HG03060 (cell line): ENCODE measurements at regions not wholly inside any gene's neighbourhood (a gene's known extent, or its start where the extent isn't known, plus 50 kb on each side); places are given as distances from the start of the nearest gene placed in this dataset.
"Not testable (repeated sequence)": the region's sequence is repeated elsewhere in the genome, so short reads cannot be mapped to it uniquely, and the experiment has no call there.

Experiments
- ATAC-seq: cut with Tn5 transposase; IDR thresholded peaks from one replicate; pipeline ENCODE4 v1.9.1; 2021; ENCODE audit warnings: low read depth, moderate number of reproducible peaks; ENCODE audit not compliant: unreplicated experiment

DNA sequence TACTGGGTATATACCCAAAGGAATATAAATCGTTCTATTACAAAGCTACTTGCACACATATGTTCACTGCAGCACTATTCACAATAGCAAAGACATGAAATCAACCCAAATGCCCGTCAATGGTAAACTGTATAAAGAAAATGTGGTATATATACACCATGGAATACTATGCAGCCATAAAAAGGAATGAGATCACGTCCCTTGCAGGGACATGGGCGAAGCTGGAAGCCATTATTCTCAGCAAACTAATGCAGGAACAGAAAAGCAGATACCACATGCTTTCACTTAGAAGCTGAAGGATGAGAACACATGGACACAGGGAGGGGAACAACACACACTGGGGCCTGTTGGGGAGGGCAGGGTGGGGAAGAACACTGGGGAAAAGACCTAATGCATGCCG, 1740.0 kb upstream of the RAG2 start:
- not testable (repeated sequence) for ATAC-seq

- ATAC-seq = no peak
These were observed 1734.0 kb upstream of the RAG2 start for GRCh38 chr11:38332046-38332445.

GRCh38 chr11:38330578-38330977, 1732.5 kb upstream of the RAG2 start:
- ATAC-seq = no peak

- no peak for ATAC-seq
These were observed 1726.1 kb upstream of the RAG2 start for GRCh38 chr11:38323961-38324761.

GRCh38 chr11:38315151-38315550, 1717.1 kb upstream of the RAG2 start:
- ATAC-seq = no peak

DNA sequence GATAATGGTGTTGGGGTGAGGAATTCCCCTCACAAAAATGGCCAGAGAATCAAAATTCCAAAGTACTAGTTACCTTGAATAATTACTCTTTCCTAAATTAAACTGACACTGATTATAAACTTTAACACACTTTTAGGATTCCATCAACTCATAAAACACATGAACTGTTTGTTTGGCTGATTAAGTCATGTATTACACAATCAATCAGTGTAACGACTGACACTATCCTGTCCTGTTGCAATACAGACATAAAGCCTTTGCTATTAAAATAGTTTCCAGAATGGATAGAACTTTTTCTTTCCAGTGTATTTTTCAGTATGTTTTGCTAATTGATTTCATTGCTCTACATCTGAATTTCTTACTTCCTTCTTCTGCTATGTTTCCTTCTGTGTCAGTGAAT, 1709.4 kb upstream of the RAG2 start:
- ATAC-seq = no peak

GRCh38 chr11:38305682-38306081, 1707.6 kb upstream of the RAG2 start:
- no peak for ATAC-seq

DNA sequence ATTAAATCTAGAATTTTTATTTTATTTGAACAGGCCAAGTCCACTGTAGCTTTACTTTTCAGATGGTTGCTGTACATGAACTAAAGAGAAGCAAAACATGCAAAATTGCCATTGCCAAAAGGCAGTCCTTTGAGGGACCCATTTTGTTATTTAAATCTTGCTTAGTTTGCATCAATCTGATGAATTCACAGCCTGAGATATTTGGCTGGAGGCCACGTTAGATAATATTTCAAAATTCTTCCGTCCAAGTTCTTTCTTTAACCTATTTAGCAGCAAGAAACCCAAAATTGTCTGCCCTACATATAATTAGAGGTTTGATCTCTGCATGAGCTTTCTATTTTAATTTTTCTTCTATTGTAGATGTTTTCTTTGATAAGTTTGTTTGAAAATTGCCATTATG, 1706.9 kb upstream of the RAG2 start:
- no peak for ATAC-seq

GRCh38 chr11:38302564-38302963, 1704.5 kb upstream of the RAG2 start:
- no peak for ATAC-seq

DNA sequence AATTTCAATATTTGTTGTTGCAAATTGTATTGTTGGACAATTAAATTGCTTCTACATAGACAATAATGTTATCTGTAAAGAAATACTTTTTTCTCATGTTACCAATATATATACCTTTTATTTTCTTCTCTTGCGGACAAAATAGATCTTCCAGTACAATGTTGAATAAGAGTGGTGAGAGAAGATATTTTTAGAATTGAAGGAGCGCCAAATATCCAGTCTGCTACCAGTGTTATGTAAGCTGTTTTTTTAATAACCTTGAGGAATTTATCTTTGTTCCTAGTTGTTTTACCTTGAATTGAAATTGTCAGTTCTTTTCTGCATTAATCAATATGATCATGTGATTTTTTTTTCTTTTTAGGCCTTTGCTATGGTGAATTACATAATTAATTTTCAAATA, 1702.5 kb upstream of the RAG2 start:
- ATAC-seq = no peak

- ATAC-seq = no peak
These were observed 1698.3 kb upstream of the RAG2 start for GRCh38 chr11:38296211-38296776.

DNA sequence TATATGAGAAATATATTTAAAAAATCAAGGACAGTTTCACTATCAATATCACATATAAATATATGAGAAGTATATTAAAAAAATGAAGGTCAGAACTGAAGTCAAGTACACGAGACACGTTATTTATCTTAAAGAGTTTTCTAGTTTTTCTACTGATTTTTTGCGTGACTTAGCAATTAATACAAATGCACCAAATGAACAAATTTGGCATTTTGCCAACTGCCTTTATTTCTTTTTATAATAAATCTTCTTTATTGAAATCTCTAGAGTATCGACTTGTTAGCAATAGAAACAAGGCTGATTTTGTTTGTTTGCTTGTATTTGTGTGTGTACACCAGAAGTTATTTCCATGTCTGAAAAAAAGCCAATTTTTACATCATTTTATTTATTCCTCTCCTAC, 1684.7 kb upstream of the RAG2 start:
- no peak for ATAC-seq

- no peak for ATAC-seq
These were observed 1680.6 kb upstream of the RAG2 start for GRCh38 chr11:38278457-38279141.

DNA sequence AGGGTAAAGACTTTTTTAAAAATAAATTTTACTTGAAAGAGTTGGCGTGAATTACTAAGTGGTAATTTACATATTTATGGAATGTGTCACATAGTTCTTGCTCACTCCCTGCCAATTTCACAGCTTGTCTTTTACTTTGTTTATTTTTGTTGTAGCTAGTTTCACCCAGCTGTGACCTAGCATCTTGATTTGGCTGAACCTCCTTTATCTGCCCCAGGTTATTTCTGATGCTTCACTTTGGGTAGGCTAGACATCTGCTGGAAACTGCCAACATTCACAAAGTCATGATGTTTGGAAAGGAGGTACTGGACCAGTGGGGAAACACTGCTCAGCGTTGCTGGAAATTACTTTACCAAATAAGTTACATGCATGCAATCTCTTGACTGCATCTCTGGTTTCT, 1676.0 kb upstream of the RAG2 start:
- ATAC-seq = no peak

DNA sequence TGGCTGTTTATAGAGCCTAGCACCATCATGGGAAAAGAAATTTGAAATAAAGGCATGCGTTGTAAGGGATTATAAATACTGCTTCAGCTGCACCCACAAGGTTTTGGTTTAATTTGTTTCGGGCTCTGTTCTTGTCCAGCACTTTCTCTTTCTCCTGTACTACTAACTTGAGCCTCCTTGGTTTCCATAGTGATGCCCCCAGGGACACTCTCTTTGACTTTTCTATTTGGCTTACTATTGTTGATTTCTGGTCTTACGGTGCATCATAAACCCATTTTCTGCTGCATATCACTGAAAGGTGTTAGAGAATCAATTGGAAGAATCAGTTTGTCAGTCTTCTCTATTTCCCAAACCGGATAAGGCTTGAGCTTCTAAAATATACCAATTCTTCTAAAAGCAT, 1674.3 kb upstream of the RAG2 start:
- ATAC-seq = no peak

- no peak for ATAC-seq
These were observed 1668.7 kb upstream of the RAG2 start for GRCh38 chr11:38266691-38267090.

GRCh38 chr11:38256436-38256835, 1658.4 kb upstream of the RAG2 start:
- ATAC-seq = no peak

GRCh38 chr11:38254913-38255312, 1656.9 kb upstream of the RAG2 start:
- no peak for ATAC-seq

DNA sequence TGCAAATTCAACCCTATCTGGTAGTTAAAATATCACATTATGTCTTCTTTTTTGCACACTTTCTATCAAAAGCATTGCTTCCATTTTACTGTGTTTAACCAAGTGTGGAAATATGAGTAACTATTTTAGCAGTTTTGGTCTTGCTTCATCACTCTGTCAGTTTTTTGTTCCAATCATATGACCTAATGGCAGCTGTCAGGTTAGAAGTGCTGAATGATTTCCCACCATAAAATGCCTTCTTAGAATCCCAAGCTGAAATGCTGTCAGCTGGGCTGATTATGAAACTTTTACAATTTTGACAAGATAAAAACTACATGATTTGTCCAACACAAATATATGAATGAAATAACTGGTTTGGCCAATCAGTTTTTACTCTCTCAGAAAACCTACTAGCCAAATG, 1654.6 kb upstream of the RAG2 start:
- ATAC-seq = no peak

GRCh38 chr11:38246451-38246850, 1648.4 kb upstream of the RAG2 start:
- no peak for ATAC-seq

- ATAC-seq = no peak
These were observed 1628.6 kb upstream of the RAG2 start for GRCh38 chr11:38226684-38227083.

- no peak for ATAC-seq
These were observed 1623.3 kb upstream of the RAG2 start for GRCh38 chr11:38221295-38221694.
